Astrocyte of the cerebellum (primary cell): ENCODE measurements at regions not wholly inside any gene's neighbourhood (a gene's known extent, or its start where the extent isn't known, plus 50 kb on each side); places are given as distances from the start of the nearest gene placed in this dataset.
A peak's percentile ranks its signal among the peaks of the same experiment; 100 is the strongest.

Experiments used
- DNase-seq: peaks from one replicate; pipeline ENCODE4 v3.0.0-alpha.2; 2011; ENCODE audit warnings: low read depth
- H3K4me3 ChIP-seq: 2 replicates; pipeline ENCODE4 v1.5.1; 2011; ENCODE audit warnings: mild to moderate bottlenecking, low read depth, low read length, moderate library complexity
- in situ Hi-C: cut with HindIII; loops from 2 replicates; pipeline ENCODE4 v1.10.0; 2017; ENCODE audit warnings: low sequenced_read_pairs
- TF ChIP-seq, protein P1 (sequence below): IDR thresholded peaks from 2 replicates; pipeline ENCODE4 v1.5.1; 2012; ENCODE audit warnings: low read length, low read depth, moderate library complexity, mild to moderate bottlenecking; ENCODE audit errors: missing control alignments

DNA sequence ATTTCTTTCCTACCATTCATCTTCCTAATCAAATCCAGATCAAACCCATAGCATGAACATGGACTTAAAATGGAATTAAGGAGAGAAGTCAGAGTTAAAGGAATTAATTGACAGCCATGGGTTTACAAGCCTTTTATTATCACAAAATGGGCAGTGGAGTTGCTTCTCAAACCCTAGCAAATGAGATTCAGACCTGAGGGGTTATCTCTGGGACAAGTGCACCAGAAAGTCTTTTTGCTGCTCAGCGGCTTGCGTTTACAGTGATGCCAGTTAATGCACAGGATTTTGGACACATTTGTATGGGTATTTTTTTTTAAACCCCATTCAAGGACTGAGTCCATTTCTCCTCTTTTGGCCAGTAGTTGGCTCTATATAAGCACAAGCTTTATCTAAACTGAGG is 503.0 kb downstream of the EFNB2 start:
- no peak overlapping the region for H3K4me3 ChIP-seq
- in situ Hi-C loops: no loop called here
- DNase-seq: no peak
- TF ChIP-seq, protein P1, sequence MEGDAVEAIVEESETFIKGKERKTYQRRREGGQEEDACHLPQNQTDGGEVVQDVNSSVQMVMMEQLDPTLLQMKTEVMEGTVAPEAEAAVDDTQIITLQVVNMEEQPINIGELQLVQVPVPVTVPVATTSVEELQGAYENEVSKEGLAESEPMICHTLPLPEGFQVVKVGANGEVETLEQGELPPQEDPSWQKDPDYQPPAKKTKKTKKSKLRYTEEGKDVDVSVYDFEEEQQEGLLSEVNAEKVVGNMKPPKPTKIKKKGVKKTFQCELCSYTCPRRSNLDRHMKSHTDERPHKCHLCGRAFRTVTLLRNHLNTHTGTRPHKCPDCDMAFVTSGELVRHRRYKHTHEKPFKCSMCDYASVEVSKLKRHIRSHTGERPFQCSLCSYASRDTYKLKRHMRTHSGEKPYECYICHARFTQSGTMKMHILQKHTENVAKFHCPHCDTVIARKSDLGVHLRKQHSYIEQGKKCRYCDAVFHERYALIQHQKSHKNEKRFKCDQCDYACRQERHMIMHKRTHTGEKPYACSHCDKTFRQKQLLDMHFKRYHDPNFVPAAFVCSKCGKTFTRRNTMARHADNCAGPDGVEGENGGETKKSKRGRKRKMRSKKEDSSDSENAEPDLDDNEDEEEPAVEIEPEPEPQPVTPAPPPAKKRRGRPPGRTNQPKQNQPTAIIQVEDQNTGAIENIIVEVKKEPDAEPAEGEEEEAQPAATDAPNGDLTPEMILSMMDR: no peak

DNA sequence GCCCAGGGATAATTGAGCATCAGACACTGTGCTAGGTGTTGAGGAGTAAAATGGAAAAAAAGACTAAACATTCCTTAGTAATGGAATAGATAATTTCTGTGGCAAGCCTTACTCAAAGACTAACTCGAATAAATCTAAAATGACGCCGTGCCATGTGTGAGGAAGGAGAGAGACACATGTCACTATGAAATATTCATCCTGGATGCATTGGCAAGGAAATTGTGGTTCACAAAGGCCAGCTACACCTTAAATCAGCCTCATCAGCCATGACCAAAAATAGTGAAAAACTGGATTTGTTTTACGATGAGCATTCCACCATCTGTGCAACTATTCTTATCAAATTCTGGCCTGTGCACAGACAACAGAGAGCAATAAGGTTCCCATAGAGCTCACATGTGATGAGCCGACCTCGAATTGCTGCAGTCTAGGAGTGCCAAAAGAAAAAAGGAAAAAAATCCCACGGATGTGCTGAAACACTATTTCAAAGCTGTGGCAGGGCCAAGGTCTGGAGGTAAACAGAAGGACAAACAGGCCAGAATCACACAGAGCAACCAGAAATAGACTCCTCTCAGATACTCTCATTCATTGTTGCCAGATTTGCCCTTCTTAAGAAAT is 505.7 kb downstream of the EFNB2 start:
- TF ChIP-seq, protein P1: no peak
- no peak overlapping the region for H3K4me3 ChIP-seq
- no peak for DNase-seq
- in situ Hi-C loops: no loop called here

- TF ChIP-seq, protein P1: no peak
- peak; percentile 20 for DNase-seq
- in situ Hi-C loops: no loop called here
- no peak overlapping the region for H3K4me3 ChIP-seq
Measured at GRCh38 chr13:106028911-106029310, 506.6 kb downstream of the EFNB2 start.

- H3K4me3 ChIP-seq: no peak overlapping the region
- in situ Hi-C loops: no loop called here
- no peak for DNase-seq
- TF ChIP-seq, protein P1: no peak
Measured at GRCh38 chr13:106011600-106011999, 523.9 kb downstream of the EFNB2 start.

GRCh38 chr13:106010836-106011235 is 524.6 kb downstream of the EFNB2 start:
- in situ Hi-C loops: no loop called here
- TF ChIP-seq, protein P1: no peak
- no peak for DNase-seq
- H3K4me3 ChIP-seq: no peak overlapping the region

DNA sequence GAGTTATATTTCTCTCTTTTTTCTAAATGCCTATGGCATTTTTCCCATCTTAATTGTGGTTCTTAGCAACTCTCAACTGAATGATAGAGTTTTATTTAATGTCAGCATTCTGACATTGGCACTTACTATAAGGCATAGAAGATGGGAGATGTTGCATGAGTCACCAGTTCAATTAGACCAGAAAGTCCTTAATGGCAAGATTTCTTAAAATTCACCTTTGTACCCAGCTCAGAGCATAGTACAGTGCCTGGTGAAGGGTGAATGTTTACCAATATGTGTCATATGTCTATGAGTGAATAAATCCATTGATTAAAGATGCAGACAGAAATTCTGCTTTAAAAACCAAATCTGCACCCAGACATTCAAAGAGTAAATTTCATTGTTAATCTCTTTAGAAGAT is 526.9 kb downstream of the EFNB2 start:
- TF ChIP-seq, protein P1: no peak
- no peak for DNase-seq
- no peak overlapping the region for H3K4me3 ChIP-seq
- in situ Hi-C loops: no loop called here
